ENCODE measurements at regions not wholly inside any gene's neighbourhood (a gene's known extent, or its start where the extent isn't known, plus 50 kb on each side); places are given as distances from the start of the nearest gene placed in this dataset.

GRCh38 chr2:48146552-48146951 lies 167.9 kb upstream of the FOXN2 start:
- TF ChIP-seq CTCF (IDR thresholded peaks at IDR 0.05) (no peak), POLR2A (IDR thresholded peaks at IDR 0.05) (no peak), POLR2AphosphoS5 (IDR thresholded peaks at IDR 0.05) (no peak)

Data from sigmoid colon (tissue), 4 donors.